HG03378 (cell line): ENCODE measurements at regions not wholly inside any gene's neighbourhood (a gene's known extent, or its start where the extent isn't known, plus 50 kb on each side); places are given as distances from the start of the nearest gene placed in this dataset.
"Not testable (repeated sequence)": the region's sequence is repeated elsewhere in the genome, so short reads cannot be mapped to it uniquely, and the experiment has no call there.

Experiments
- ATAC-seq: cut with Tn5 transposase; IDR thresholded peaks from one replicate; pipeline ENCODE4 v1.9.1; 2021; ENCODE audit warnings: mild to moderate bottlenecking, moderate library complexity; ENCODE audit not compliant: unreplicated experiment

DNA sequence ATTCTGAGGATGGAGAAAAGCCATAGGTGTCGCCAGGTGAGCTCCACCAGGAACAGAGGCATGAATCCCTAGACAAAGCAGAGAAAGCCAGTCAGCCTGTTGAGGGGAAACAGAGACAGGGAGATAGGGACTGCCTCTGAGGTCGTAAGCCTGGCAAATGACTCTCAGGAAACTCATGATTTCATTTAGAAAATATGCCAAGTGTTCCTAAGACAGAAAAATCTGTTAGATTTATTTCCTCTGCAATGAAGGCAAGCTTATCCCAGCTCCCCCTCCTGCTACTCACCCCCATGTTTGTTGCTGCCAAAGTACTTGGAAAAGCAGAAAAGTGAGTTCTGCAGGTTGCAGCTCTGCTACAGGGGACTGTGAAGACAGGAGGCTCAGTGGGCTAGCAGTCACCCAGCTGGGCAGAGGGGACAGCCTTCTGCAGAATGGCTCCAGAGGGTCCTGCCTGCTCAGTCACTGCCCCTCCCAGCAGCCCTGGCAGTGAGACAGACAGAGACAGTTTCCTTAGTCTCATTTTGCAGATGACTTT is 184.3 kb downstream of the ADRA2A start:
- ATAC-seq, result no peak

DNA sequence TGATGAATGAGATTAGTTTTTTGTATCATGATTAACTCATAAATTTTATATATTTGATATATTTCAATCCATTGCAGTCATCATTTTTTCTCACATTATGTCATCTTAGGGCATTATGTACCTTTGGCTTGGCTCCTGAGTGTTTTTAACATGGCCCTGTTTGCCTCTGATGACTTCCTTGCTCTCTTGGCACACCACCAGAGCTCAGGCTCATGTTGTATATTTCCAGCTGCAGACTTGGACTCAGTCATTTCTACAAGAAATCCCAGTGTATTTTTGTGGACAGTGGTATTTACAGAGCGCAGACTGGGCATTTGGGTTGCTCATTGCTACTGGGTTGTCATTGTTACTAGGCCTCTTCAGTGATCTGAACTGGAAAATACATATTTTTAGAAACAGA is 188.5 kb downstream of the ADRA2A start:
- no peak for ATAC-seq

DNA sequence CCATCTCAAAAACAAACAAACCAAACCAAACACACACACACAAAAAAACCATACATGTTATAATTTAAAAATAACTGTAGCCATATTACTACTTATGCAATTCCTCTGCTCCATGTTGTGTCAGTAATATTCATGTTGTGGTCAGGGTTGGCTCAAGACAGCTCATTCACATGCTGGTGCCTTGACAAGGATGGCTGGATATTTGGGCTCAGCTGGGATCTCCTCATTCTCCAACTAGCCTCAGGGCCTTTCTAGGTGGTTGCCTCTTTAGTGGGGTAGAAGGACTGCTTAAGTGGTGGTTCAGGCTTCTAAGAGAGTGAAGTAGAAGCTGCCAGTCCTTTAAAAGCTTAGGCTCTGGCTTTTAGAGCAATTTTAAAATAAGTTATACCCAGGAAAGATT is 189.3 kb downstream of the ADRA2A start:
- no peak for ATAC-seq

GRCh38 chr10:111267673-111268072 is 190.8 kb downstream of the ADRA2A start:
- no peak for ATAC-seq

DNA sequence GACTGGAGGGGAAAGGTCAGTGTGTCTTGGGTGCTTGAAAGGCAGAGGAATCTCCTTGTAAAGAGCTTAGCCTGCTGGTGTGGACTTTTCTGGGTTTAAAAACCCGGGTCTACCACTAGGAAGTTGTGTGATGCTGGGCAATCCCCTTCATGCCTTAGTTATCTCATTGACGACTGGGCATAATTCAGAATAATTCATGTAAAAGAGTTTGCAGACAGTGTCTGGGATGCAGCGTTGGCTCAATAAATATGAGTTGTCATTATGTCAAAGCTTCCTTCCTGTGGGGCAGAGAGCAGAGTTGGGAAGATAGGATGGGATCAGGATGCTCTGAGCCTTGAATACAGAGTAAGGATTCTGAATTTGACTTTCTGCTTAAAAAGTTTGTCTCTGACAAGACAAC is 196.4 kb downstream of the ADRA2A start:
- no peak for ATAC-seq

GRCh38 chr10:111273635-111274034 is 196.8 kb downstream of the ADRA2A start:
- no peak for ATAC-seq

- ATAC-seq, result no peak
Observed at GRCh38 chr10:111275091-111275490, 198.3 kb downstream of the ADRA2A start.

DNA sequence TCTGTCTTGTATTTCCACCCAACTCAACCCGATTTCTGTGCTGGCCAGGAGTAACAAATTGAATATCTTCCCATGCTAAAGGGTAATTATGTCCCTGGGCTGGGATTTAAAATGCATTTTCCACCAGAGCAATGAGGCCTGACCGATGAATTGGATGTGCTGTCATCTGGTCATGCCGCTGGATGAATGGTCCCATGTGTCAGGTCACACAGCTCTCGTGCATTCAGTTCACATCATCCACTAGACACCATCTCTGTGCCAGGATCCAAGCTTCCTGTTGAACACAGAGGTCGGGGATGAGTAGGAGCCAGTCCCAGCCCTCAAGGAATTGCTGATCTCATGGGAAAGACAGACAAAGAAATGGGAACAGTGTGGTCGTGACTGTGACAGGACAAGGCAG is 200.8 kb downstream of the ADRA2A start:
- no peak for ATAC-seq

DNA sequence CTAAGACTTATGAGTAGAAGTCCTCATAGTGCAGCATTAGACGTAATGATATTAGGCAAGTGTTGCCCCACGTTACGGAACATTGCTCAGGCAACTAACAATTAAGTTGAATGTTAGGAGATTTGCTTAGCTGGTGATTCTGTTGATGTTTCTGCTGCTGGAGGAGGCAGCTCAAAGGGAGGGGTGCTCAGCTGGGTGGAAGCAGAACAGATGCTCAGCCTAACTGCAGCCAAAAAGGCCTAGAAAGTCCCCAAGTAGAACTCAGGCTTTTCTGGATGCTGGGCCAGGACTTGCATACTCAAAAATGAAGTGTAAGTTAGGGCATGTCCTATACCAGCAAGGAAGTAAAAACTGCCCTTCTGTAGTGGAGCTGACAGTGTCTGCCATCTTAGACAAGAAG is 201.4 kb downstream of the ADRA2A start:
- ATAC-seq, result no peak

DNA sequence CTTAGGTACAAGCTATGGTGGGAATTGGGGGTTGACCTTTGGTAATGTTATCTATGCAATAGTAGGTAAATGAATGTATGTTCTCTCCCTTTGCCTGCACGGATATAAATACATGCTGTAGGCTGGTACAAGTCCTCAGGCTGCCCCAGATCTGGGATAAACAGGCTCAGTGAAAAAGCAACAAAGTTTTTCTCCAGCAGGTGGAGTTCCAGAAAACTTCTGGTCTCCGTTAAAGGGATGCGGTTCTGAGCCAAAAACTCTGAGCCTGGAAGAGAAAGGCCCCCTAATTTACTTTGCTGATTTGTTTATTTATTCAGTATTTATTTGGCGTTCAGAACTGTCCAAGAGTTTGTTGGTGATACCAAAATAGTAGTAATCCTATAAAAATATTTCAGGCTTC is 204.7 kb downstream of the ADRA2A start:
- no peak for ATAC-seq

- ATAC-seq, result no peak
Observed at GRCh38 chr10:111289461-111289860, 212.6 kb downstream of the ADRA2A start.

GRCh38 chr10:111290649-111291048 is 213.8 kb downstream of the ADRA2A start:
- ATAC-seq, result no peak

- ATAC-seq, result no peak
Observed at GRCh38 chr10:111295788-111296187, 219.0 kb downstream of the ADRA2A start.

DNA sequence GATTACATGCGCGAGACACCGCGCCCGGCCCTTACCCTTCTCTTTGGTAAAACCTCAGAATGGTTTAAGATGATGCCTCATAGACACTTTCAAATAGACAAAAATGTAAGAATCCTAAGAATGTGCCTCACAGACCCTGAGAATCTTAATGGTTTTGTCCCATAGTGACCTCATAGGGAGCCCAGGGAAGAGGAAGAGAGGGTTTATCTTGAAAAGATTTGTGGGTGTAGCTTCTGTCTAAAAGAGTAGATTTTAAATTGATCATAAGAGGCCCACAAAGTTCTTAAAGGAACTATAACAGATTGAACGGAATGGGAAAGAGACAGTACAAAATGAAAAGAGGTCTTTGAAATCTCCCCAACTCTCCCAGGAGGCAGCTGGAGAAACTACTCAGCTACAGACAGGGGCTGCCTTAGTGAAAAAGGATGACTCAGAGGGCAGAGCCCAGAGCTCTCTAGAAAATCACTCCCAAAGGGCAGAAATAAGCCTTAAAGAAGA is 220.6 kb downstream of the ADRA2A start:
- no peak for ATAC-seq

DNA sequence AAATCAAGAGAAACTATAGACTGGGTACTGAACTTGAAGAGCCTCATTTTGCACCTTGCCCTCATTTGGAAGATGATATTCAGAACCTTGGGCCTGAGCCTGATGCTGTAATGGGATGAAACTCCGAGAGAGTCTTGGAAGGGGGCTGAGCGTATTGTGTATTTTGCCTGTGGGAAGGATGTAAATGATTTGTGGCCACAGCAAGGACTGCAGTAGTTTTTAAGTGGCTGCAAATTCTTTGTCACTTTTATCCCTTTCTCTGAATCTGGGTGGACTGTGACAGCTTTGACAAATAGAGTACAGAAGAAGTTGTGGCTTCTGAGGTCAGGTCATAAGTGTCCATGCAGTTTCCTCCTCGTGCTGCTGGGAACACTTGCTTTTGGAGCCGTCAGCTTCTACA is 221.2 kb downstream of the ADRA2A start:
- ATAC-seq, result no peak

DNA sequence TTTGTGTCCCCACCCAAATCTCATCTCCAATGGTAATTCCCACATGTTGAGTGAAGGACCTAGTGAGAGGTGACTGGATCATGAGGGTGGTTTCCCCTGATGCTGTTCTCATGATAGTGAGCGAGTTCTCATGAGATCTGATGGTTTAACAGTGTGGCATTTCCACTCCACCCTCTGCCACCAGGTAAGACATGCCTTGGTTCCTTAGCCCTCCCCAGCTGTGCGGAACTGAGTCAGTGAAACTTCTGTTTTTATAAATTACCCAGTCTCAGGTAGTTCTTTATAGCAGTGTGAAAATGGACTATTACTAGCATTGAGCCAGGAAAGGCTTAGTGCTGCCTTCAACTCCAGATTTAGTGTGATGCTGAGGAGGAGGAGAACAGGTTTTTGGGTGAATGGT is 222.2 kb downstream of the ADRA2A start:
- ATAC-seq, result no peak

DNA sequence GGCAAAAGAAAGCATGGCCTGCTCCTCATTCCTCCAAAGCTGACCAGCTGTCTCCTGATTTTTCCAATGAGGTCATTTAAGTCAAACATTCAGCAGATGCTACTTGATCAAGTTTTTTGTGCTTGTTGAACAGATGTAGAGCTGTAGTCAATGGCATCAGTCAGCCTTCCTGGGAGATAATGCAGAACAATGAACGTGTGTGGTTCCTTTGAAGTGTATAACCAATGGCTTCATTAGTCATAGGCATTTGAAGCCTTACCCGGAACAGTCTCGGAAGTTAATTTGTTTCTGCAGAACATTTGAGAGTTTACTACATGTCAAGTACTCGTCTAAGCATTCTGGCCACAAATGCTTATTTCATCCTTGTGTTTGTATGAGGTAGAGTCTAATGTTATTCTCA is 227.1 kb downstream of the ADRA2A start:
- no peak for ATAC-seq

DNA sequence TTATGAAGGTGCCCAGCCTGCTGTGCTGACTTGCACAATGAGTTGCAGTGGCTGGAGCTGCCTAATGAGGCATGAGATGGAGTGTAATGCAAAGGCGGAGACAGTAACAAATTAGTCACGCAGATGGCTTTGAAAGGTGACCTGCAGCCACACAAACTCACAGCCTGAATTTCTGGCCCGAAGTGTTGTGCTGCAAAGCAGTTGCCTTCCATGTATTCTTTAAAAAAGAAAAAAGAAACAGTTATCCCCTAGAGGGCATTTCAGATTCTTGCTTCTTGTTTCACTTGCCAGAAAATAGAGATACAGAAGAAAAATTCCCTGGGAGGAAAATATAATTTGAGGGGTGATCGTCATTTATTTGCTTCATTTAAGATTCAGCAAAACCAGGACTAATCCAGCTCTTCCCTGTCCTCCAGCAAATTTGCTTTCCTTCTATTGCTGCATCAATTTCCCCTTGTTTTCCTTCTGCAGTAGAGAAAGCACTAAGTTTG is 239.9 kb downstream of the ADRA2A start:
- no peak for ATAC-seq

DNA sequence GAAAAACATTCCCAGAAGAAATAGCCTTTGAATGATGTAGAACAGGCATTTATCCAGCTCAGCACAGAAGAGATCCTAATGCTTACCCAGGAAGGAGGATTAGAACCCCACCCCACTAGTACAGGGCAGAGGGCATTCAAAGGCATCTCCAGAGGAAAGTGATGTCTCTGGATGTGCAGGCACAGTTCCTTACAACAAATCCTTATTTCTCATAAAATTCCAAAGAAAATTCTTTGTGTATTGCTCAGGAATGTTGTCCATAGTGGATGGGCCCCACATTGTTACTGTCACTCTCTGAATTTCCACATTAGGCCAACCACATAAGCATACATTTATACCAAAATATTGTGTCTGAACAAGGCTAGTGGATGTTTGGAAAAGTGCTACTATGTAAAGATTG is 243.0 kb downstream of the ADRA2A start:
- ATAC-seq, result no peak

DNA sequence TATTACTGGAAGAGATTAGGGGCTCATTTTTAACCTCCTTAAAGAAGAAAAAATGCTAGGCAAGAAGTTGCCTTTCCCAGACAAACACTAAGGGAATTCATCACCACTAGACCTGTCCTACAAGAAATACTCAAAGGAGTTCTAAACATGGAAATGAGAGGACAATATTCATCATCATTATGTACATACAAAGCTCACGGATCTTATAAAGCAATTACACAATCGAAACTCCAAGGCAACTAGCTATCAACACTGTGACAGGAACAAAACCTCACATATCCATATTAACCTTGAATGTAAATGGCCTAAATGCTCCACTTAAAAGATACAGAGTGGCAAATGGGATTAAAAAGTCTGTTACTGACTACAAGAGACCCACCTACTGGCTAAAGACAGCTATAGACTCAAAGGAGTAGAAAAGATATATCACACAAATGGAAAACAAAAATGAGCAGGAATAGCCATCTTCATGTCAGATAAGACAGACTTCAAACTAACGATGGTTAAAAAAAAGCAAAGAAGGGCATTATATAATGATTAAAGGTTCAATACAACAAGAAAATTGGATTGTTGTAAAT is 246.6 kb downstream of the ADRA2A start:
- no peak for ATAC-seq

- not testable (repeated sequence) for ATAC-seq
Observed at GRCh38 chr10:111332174-111332573, 255.3 kb downstream of the ADRA2A start.

- ATAC-seq, result no peak
Observed at GRCh38 chr10:111335826-111336225, 259.0 kb downstream of the ADRA2A start.

GRCh38 chr10:111338035-111338434 is 261.2 kb downstream of the ADRA2A start:
- no peak for ATAC-seq
